ENCODE measurements at regions not wholly inside any gene's neighbourhood (a gene's known extent, or its start where the extent isn't known, plus 50 kb on each side); places are given as distances from the start of the nearest gene placed in this dataset.

GRCh38 chr15:53224371-53224770 lies 434.2 kb upstream of the ONECUT1 start:
- in situ Hi-C loops (cut with MboI; ENCODE audit: low sequenced_read_pairs, unreplicated experiment), result no loop called here

GRCh38 chr15:53223815-53224214 lies 433.7 kb upstream of the ONECUT1 start:
- in situ Hi-C loops (cut with MboI; ENCODE audit: low sequenced_read_pairs, unreplicated experiment), result no loop called here
- DNase-seq (ENCODE audit: low spot score), result no peak
- no peak for TF ChIP-seq CTCF (IDR thresholded peaks at IDR 0.05; ENCODE audit: borderline replicate concordance, control extremely low read depth, extremely low read depth, insufficient read depth, missing control alignments)

More at GRCh38 chr15:53224371-53224770, 434.2 kb upstream of the ONECUT1 start:
- no peak for TF ChIP-seq CTCF (IDR thresholded peaks at IDR 0.05; ENCODE audit: borderline replicate concordance, control extremely low read depth, extremely low read depth, insufficient read depth, missing control alignments)
- no peak for DNase-seq (ENCODE audit: low spot score)

GRCh38 chr15:53218666-53219580 lies 428.8 kb upstream of the ONECUT1 start:
- no peak for TF ChIP-seq CTCF (IDR thresholded peaks at IDR 0.05; ENCODE audit: borderline replicate concordance, control extremely low read depth, extremely low read depth, insufficient read depth, missing control alignments)
- in situ Hi-C loops (cut with MboI; ENCODE audit: low sequenced_read_pairs, unreplicated experiment), result no loop called here
- no peak for DNase-seq (ENCODE audit: low spot score)

- no peak for DNase-seq (ENCODE audit: low spot score)
- no peak for TF ChIP-seq CTCF (IDR thresholded peaks at IDR 0.05; ENCODE audit: borderline replicate concordance, control extremely low read depth, extremely low read depth, insufficient read depth, missing control alignments)
- in situ Hi-C loops (cut with MboI; ENCODE audit: low sequenced_read_pairs, unreplicated experiment), result no loop called here
Observed at GRCh38 chr15:53216036-53216435, 425.9 kb upstream of the ONECUT1 start.

GRCh38 chr15:53213336-53213735 lies 423.2 kb upstream of the ONECUT1 start:
- no peak for TF ChIP-seq CTCF (IDR thresholded peaks at IDR 0.05; ENCODE audit: borderline replicate concordance, control extremely low read depth, extremely low read depth, insufficient read depth, missing control alignments)
- no peak for DNase-seq (ENCODE audit: low spot score)
- in situ Hi-C loops (cut with MboI; ENCODE audit: low sequenced_read_pairs, unreplicated experiment), result no loop called here

- no peak for DNase-seq (ENCODE audit: low spot score)
- TF ChIP-seq CTCF (IDR thresholded peaks at IDR 0.05; ENCODE audit: borderline replicate concordance, control extremely low read depth, extremely low read depth, insufficient read depth, missing control alignments), result no peak
- in situ Hi-C loops (cut with MboI; ENCODE audit: low sequenced_read_pairs, unreplicated experiment), result no loop called here
Observed at GRCh38 chr15:53212785-53213184, 422.6 kb upstream of the ONECUT1 start.
